Endodermal cell (in vitro differentiated cells): ENCODE measurements at regions not wholly inside any gene's neighbourhood (a gene's known extent, or its start where the extent isn't known, plus 50 kb on each side); places are given as distances from the start of the nearest gene placed in this dataset.

ENCODE experiments used
- DNase-seq: peaks from one replicate; pipeline ENCODE4 v3.0.0-alpha.2; 2017
- H3K27ac ChIP-seq: 2 replicates; pipeline ENCODE4 v1.5.1; 2013; ENCODE audit warnings: mild to moderate bottlenecking, low read depth, low read length, moderate library complexity
- H3K27me3 ChIP-seq: 2 replicates; pipeline ENCODE4 v1.6.1; 2013; ENCODE audit warnings: mild to moderate bottlenecking, low read length, moderate library complexity; ENCODE audit not compliant: insufficient read depth, control insufficient read depth, poor library complexity, severe bottlenecking
- H3K36me3 ChIP-seq: 2 replicates; pipeline ENCODE4 v1.7.0; 2013; ENCODE audit warnings: mild to moderate bottlenecking, low read length, moderate library complexity; ENCODE audit not compliant: control insufficient read depth, insufficient read depth
- H3K4me1 ChIP-seq: one replicate; pipeline ENCODE4 v1.7.0; 2013; ENCODE audit warnings: low read length; ENCODE audit not compliant: control insufficient read depth, insufficient read depth
- H3K4me3 ChIP-seq: 2 replicates; pipeline ENCODE4 v1.5.1; 2013; ENCODE audit warnings: mild to moderate bottlenecking, low read length, moderate library complexity
- H3K9ac ChIP-seq: 2 replicates; pipeline ENCODE4 v1.6.1; 2013; ENCODE audit warnings: mild to moderate bottlenecking, low read length, moderate library complexity; ENCODE audit not compliant: poor library complexity, severe bottlenecking; ENCODE audit errors: extremely low read depth
- H3K9me3 ChIP-seq: 2 replicates; pipeline ENCODE4 v1.6.1; 2013; ENCODE audit warnings: mild to moderate bottlenecking, low read length, moderate library complexity; ENCODE audit not compliant: control insufficient read depth
- H3K27ac Mint-ChIP-seq: 2 replicates; pipeline ENCODE4 v1.8.0; 2020; ENCODE audit warnings: mixed read lengths
- H3K27me3 Mint-ChIP-seq: 2 replicates; pipeline ENCODE4 v1.8.0; 2021; ENCODE audit warnings: mild to moderate bottlenecking, mixed read lengths; ENCODE audit not compliant: insufficient read depth
- H3K36me3 Mint-ChIP-seq: 2 replicates; pipeline ENCODE4 v1.8.0; 2020; ENCODE audit warnings: low read depth, mixed read lengths
- H3K4me1 Mint-ChIP-seq: 2 replicates; pipeline ENCODE4 v1.8.0; 2020; ENCODE audit warnings: mixed read lengths
- H3K4me3 Mint-ChIP-seq: 2 replicates; pipeline ENCODE4 v1.8.0; 2020; ENCODE audit warnings: mild to moderate bottlenecking, moderate library complexity, mixed read lengths
- H3K9me3 Mint-ChIP-seq: 2 replicates; pipeline ENCODE4 v1.8.0; 2020; ENCODE audit warnings: mild to moderate bottlenecking, mixed read lengths
- WGBS, 2 experiments: methylation state at CpG; one replicate each; pipeline versions ENCODE4 v1.1.5 to v1.1.7; 2013; ENCODE audit warnings: missing lambda C conversion rate in 2 of 2, mixed read lengths in 1 of 2; ENCODE audit not compliant: insufficient coverage in 1 of 2, insufficient read length in 1 of 2; 5-methylcytosine and 5-hydroxymethylcytosine counted together
- TF ChIP-seq, protein P1 (sequence below): fragments of 200-600 bp; sonication (generic); conservative IDR thresholded peaks from 2 replicates; pipeline ENCODE4 v1.5.0; 2021; ENCODE audit warnings: antibody characterized with exemption, mild to moderate bottlenecking

DNA sequence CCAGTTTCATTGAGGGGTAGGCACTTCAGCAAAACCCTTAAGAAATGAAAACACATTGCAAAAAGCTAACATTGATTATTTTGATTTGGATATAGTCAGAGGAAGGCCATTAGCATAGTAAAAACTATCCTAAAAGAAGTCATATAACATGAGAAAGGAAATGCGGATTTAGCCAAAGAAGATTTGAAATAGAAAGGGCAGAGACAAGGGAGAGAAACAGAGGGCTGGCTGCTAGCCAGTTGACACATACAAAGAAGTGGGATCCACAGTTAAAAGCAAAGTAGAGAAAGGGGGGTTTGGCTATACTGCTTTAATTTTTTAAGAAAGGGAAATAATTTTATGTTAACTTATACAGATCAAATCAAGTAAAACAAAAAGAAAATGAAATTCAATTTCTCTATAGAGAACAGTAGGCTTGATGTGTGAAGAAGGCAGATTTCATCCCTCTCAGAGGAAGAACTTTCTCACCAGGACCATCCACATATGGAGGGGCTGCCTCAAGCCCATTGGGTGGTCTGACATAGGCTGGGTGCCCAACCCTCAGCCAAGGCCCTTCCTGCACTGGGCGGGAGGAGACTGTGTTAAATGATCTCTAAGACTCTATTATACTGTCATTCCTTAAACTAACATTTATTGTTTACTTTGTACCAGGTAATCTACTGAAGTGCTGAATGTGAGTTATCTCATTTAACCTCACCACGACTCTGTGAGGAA, 420.3 kb downstream of the CCDC91 start:
- H3K4me3 Mint-ChIP-seq = no peak overlapping the region
- no peak overlapping the region for H3K27ac Mint-ChIP-seq
- H3K27me3 ChIP-seq = no peaks in the 10 kb centered on the region
- H3K9me3 Mint-ChIP-seq = peaks cover 21% of the 10 kb centered on the region
- no peaks in the 10 kb centered on the region for H3K36me3 ChIP-seq
- H3K36me3 Mint-ChIP-seq = peaks cover 3% of the 10 kb centered on the region
- H3K27ac ChIP-seq = no peak overlapping the region
- H3K4me3 ChIP-seq = no peak overlapping the region
- TF ChIP-seq, protein P1, sequence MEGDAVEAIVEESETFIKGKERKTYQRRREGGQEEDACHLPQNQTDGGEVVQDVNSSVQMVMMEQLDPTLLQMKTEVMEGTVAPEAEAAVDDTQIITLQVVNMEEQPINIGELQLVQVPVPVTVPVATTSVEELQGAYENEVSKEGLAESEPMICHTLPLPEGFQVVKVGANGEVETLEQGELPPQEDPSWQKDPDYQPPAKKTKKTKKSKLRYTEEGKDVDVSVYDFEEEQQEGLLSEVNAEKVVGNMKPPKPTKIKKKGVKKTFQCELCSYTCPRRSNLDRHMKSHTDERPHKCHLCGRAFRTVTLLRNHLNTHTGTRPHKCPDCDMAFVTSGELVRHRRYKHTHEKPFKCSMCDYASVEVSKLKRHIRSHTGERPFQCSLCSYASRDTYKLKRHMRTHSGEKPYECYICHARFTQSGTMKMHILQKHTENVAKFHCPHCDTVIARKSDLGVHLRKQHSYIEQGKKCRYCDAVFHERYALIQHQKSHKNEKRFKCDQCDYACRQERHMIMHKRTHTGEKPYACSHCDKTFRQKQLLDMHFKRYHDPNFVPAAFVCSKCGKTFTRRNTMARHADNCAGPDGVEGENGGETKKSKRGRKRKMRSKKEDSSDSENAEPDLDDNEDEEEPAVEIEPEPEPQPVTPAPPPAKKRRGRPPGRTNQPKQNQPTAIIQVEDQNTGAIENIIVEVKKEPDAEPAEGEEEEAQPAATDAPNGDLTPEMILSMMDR = no peak
- no peak overlapping the region for H3K9ac ChIP-seq
- H3K9me3 ChIP-seq = peaks cover 16% of the 10 kb centered on the region
- WGBS, 2 experiments = 88% methylated on average over 2 of the region's 3 CpGs; no CpG with 5 or more reads in 1 of the 2 experiments
- no peak for DNase-seq
- no peaks in the 10 kb centered on the region for H3K27me3 Mint-ChIP-seq
- peaks cover 6% of the 10 kb centered on the region for H3K4me1 Mint-ChIP-seq
- no peaks in the 10 kb centered on the region for H3K4me1 ChIP-seq

DNA sequence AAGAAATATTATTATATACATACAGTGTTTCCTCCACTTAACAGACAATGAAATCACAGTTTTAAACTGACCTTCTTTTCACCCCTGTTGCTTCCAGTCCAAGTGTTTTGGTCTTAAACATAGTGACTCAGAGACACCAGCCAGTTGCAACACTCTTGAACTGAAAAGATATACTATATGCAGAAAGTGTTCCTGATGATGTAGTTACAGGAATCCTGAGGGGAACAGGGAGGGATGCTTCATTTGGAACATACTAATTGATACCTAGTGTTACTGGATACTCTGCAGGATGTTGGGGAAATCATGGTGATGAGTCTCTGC, 420.8 kb downstream of the CCDC91 start:
- Mint-ChIP-seq H3K27ac (no peak overlapping the region), H3K4me3 (no peak overlapping the region), H3K9me3 (peaks cover 21% of the 10 kb centered on the region), H3K36me3 (peaks cover 3% of the 10 kb centered on the region), H3K27me3 (no peaks in the 10 kb centered on the region), H3K4me1 (peaks cover 6% of the 10 kb centered on the region)
- Histone ChIP-seq H3K4me3 (no peak overlapping the region), H3K9ac (no peak overlapping the region), H3K9me3 (peaks cover 16% of the 10 kb centered on the region), H3K36me3 (no peaks in the 10 kb centered on the region), H3K27me3 (no peaks in the 10 kb centered on the region), H3K4me1 (no peaks in the 10 kb centered on the region), H3K27ac (no peak overlapping the region)
- no peak for DNase-seq
- TF ChIP-seq, protein P1 = no peak

DNA sequence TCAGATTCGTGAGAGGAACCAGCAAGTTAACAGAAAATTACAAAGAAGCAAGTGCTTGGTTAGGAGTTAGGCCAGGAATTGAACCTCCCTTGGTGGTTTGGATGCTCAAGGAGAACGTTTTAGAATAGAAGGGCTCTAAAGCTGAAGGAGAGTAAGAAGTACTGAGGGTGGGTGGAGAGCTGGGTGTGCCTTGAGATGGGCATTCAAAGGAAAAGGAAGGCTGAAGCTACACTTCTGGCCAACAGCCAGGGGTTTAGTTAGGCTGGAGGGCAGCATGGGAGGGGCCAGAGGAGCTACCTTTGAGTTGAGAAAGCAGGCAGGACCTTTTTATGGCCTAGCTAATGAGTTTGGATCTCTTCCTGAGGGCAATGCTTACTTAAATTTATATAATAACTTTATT, 421.2 kb downstream of the CCDC91 start:
- Mint-ChIP-seq H3K4me3 (no peak overlapping the region), H3K36me3 (peaks cover 3% of the 10 kb centered on the region), H3K27me3 (no peaks in the 10 kb centered on the region), H3K9me3 (peaks cover 21% of the 10 kb centered on the region), H3K4me1 (peaks cover 6% of the 10 kb centered on the region), H3K27ac (no peak overlapping the region)
- Histone ChIP-seq H3K4me1 (no peaks in the 10 kb centered on the region), H3K9me3 (peaks cover 16% of the 10 kb centered on the region), H3K36me3 (no peaks in the 10 kb centered on the region), H3K4me3 (no peak overlapping the region), H3K9ac (no peak overlapping the region), H3K27ac (no peak overlapping the region), H3K27me3 (no peaks in the 10 kb centered on the region)
- TF ChIP-seq, protein P1 = no peak
- whole genome bisulfite sequencing, 2 experiments = 78 to 94% methylated on average over 2 of the region's 2 CpGs
- DNase-seq = no peak
